ENCODE measurements at regions not wholly inside any gene's neighbourhood (a gene's known extent, or its start where the extent isn't known, plus 50 kb on each side); places are given as distances from the start of the nearest gene placed in this dataset.

- DNase-seq: no peak
- POLR2A ChIA-PET: no interaction called here
- Histone ChIP-seq H4K20me1 (ENCODE audit: insufficient read depth) (no peaks in the 10 kb centered on the region), H3K79me2 (ENCODE audit: insufficient read depth) (no peaks in the 10 kb centered on the region), H3K9ac (no peak overlapping the region), H3K36me3 (replicated peaks in 1 of 2; ENCODE audit: control insufficient read depth in 1 of 2, insufficient read depth in 2 of 2, low read length in 1 of 2) (no peaks in the 10 kb centered on the region), H3K4me1 (ENCODE audit: control insufficient read depth in 1 of 2, insufficient read depth in 2 of 2, low read depth in 1 of 2, low read length in 1 of 2) (no peaks in the 10 kb centered on the region; a peak in 2 of 4 replicates), H3K27ac (ENCODE audit: low read depth in 2 of 2, low read length in 1 of 2) (no peak overlapping the region), H3K9me2 (no peaks in the 10 kb centered on the region), H3F3A (replicated peaks; ENCODE audit: insufficient read depth) (no peaks in the 10 kb centered on the region), H2AFZ (ENCODE audit: low read depth) (no peak overlapping the region), H3K4me2 (no peak overlapping the region), H3K4me3 (ENCODE audit: low read depth in 2 of 2, low read length in 1 of 2) (no peak overlapping the region), H3K9me3 (no peaks in the 10 kb centered on the region), H3K27me3 (ENCODE audit: insufficient read depth) (no peaks in the 10 kb centered on the region; the same call in 1 of the 2 replicates)
- WGBS (ENCODE audit: low lambda C conversion rate): 35% methylated on average over 1 of the region's 1 CpG
- no peak for TF ChIP-seq RXRA (IDR thresholded peaks at IDR 0.05; ENCODE audit: borderline replicate concordance, low read depth)
- no peak for TF ChIP-seq MXI1 (IDR thresholded peaks at IDR 0.05; ENCODE audit: low read depth, low read length)
- TF ChIP-seq CHD2 (IDR thresholded peaks at IDR 0.05; ENCODE audit: low read length, partially characterized antibody): no peak
- TF ChIP-seq POLR2AphosphoS5 (IDR thresholded peaks at IDR 0.05; ENCODE audit: low read depth, low read length): no peak
- TF ChIP-seq FOSL2 (IDR thresholded peaks at IDR 0.05; ENCODE audit: borderline replicate concordance, low read depth): no peak
- no peak for TF ChIP-seq NFIC (IDR thresholded peaks at IDR 0.05; ENCODE audit: borderline replicate concordance)
- no peak for TF ChIP-seq ELF1 (IDR thresholded peaks at IDR 0.05)
- TF ChIP-seq TEAD4 (IDR thresholded peaks at IDR 0.05; ENCODE audit: borderline replicate concordance, insufficient read depth): no peak
- TF ChIP-seq RCOR1 (IDR thresholded peaks at IDR 0.05; ENCODE audit: low read length): no peak
- no peak for TF ChIP-seq SIN3A (IDR thresholded peaks at IDR 0.05; ENCODE audit: borderline replicate concordance, low read depth, low read length)
- no peak for TF ChIP-seq EZH2phosphoT487 (IDR thresholded peaks at IDR 0.05; ENCODE audit: borderline replicate concordance, low read depth)
- TF ChIP-seq SMC3 (IDR thresholded peaks at IDR 0.05; ENCODE audit: low read depth, low read length): no peak
- no peak for TF ChIP-seq TCF12 (IDR thresholded peaks at IDR 0.05)
- no peak for TF ChIP-seq MAX (IDR thresholded peaks at IDR 0.05; ENCODE audit: low read depth)
- no peak for TF ChIP-seq RFX5 (IDR thresholded peaks at IDR 0.05; ENCODE audit: low read length)
- CTCF ChIA-PET: interaction anchor here (0.6 to 2.4 kb wide), 6 partner anchors 9 to 168 kb away, joined by 3 to 18 read pairs (median 6); no protein-coding TSS in a partner anchor
These were observed 375.5 kb downstream of the HACE1 start for GRCh38 chr6:104484191-104484590.

GRCh38 chr6:104483225-104483834, 376.4 kb downstream of the HACE1 start:
- Histone ChIP-seq H3K4me3 (ENCODE audit: low read depth in 2 of 2, low read length in 1 of 2) (no peak overlapping the region; a peak in 1 of 4 replicates), H2AFZ (ENCODE audit: low read depth) (no peak overlapping the region), H3K9me2 (no peaks in the 10 kb centered on the region), H3K4me2 (no peak overlapping the region), H3K36me3 (replicated peaks in 1 of 2; ENCODE audit: control insufficient read depth in 1 of 2, insufficient read depth in 2 of 2, low read length in 1 of 2) (no peaks in the 10 kb centered on the region), H3K27me3 (ENCODE audit: insufficient read depth) (no peaks in the 10 kb centered on the region; the same call in 1 of the 2 replicates), H3K4me1 (ENCODE audit: control insufficient read depth in 1 of 2, insufficient read depth in 2 of 2, low read depth in 1 of 2, low read length in 1 of 2) (no peaks in the 10 kb centered on the region; a peak in 2 of 4 replicates), H4K20me1 (ENCODE audit: insufficient read depth) (no peaks in the 10 kb centered on the region), H3K9me3 (no peaks in the 10 kb centered on the region), H3F3A (replicated peaks; ENCODE audit: insufficient read depth) (no peaks in the 10 kb centered on the region), H3K9ac (no peak overlapping the region), H3K27ac (ENCODE audit: low read depth in 2 of 2, low read length in 1 of 2) (no peak overlapping the region), H3K79me2 (ENCODE audit: insufficient read depth) (no peaks in the 10 kb centered on the region)
- ChIA-PET CTCF (interaction anchor here (0.6 to 2.4 kb wide), 10 partner anchors 9 to 473 kb away, joined by 3 to 18 read pairs (median 4); no protein-coding TSS in a partner anchor), POLR2A (no interaction called here)
- TF ChIP-seq RCOR1 (IDR thresholded peaks at IDR 0.05; ENCODE audit: low read length): no peak
- peak; percentile 49 for TF ChIP-seq CTCF (IDR thresholded peaks at IDR 0.05)
- TF ChIP-seq TCF12 (IDR thresholded peaks at IDR 0.05): no peak
- peak; percentile 82 for TF ChIP-seq RAD21 (IDR thresholded peaks at IDR 0.05; ENCODE audit: low read length)
- TF ChIP-seq SMC3 (IDR thresholded peaks at IDR 0.05; ENCODE audit: low read depth, low read length): peak; percentile 29; the same call in 1 of the 2 replicates
- no peak for TF ChIP-seq ELF1 (IDR thresholded peaks at IDR 0.05)
- 5% methylated on average over 2 of the region's 2 CpGs for WGBS (ENCODE audit: low lambda C conversion rate)
- DNase-seq: peak; percentile 37
